ENCODE measurements at regions not wholly inside any gene's neighbourhood (a gene's known extent, or its start where the extent isn't known, plus 50 kb on each side); places are given as distances from the start of the nearest gene placed in this dataset.
"Not testable (repeated sequence)": the region's sequence is repeated elsewhere in the genome, so short reads cannot be mapped to it uniquely, and the experiment has no call there.

- peak; percentile 78 for DNase-seq (ENCODE audit: low spot score)
Observed at GRCh38 chr6:150767571-150768018, 97.9 kb upstream of the MTHFD1L start.

GRCh38 chr6:150770637-150771036 lies 94.9 kb upstream of the MTHFD1L start:
- DNase-seq (ENCODE audit: low spot score) = no peak

GRCh38 chr6:150773969-150774368 lies 91.5 kb upstream of the MTHFD1L start:
- DNase-seq (ENCODE audit: low spot score) = no peak

- peak; percentile 28 for DNase-seq (ENCODE audit: low spot score)
Observed at GRCh38 chr6:150775415-150776203, 89.9 kb upstream of the MTHFD1L start.

GRCh38 chr6:150777736-150778135 lies 87.8 kb upstream of the MTHFD1L start:
- no peak for DNase-seq (ENCODE audit: low spot score)

- DNase-seq (ENCODE audit: low spot score) = no peak
Observed at GRCh38 chr6:150783813-150784212, 81.7 kb upstream of the MTHFD1L start.

GRCh38 chr6:150787429-150787828 lies 78.1 kb upstream of the MTHFD1L start:
- DNase-seq (ENCODE audit: low spot score) = no peak

- no peak for DNase-seq (ENCODE audit: low spot score)
Observed at GRCh38 chr6:150788089-150788488, 77.4 kb upstream of the MTHFD1L start.

GRCh38 chr6:150789906-150790305 lies 75.6 kb upstream of the MTHFD1L start:
- not testable (repeated sequence) for DNase-seq (ENCODE audit: low spot score)

GRCh38 chr6:150791717-150792116 lies 73.8 kb upstream of the MTHFD1L start:
- DNase-seq (ENCODE audit: low spot score) = no peak

GRCh38 chr6:150797949-150798348 lies 67.6 kb upstream of the MTHFD1L start:
- no peak for DNase-seq (ENCODE audit: low spot score)

- no peak for DNase-seq (ENCODE audit: low spot score)
Observed at GRCh38 chr6:150799276-150799805, 66.2 kb upstream of the MTHFD1L start.

GRCh38 chr6:150800674-150801314 lies 64.7 kb upstream of the MTHFD1L start:
- DNase-seq (ENCODE audit: low spot score) = no peak

- DNase-seq (ENCODE audit: low spot score) = peak; percentile 53
Observed at GRCh38 chr6:150806790-150807189, 58.7 kb upstream of the MTHFD1L start.

- peak; percentile 79 for DNase-seq (ENCODE audit: low spot score)
Observed at GRCh38 chr6:150813319-150813992, 52.0 kb upstream of the MTHFD1L start.

- DNase-seq (ENCODE audit: low spot score) = peak; percentile 87
Observed at GRCh38 chr6:150813993-150814359, 51.5 kb upstream of the MTHFD1L start.

Data from kidney tubule cell (primary cell).